ENCODE measurements at regions not wholly inside any gene's neighbourhood (a gene's known extent, or its start where the extent isn't known, plus 50 kb on each side); places are given as distances from the start of the nearest gene placed in this dataset.

DNA sequence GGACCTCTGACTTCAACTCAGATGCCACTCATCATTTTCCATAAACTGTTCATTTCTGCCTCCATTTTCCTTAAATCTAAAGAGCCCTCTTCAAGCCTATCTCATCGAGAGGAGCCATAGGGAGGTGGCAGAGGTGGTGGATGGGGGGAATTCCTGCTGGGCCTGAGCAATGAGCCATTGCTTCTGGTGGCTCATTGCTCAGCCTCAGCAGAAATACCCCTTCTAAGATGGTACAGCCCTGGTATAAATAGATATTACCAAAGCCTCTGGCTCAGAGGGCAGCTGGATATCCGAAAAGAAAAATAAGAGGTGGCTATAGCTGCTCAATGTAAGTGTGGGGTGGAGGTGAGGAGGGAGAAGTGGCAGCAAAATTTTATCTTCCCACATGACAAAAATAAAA lies 313.5 kb downstream of the CAAP1 start:
- Histone ChIP-seq H3K27ac (no peak overlapping the region), H3K9me3 (no peaks in the 10 kb centered on the region), H3K36me3 (no peaks in the 10 kb centered on the region), H3K27me3 (no peaks in the 10 kb centered on the region), H3K4me1 (no peaks in the 10 kb centered on the region), H3K4me3 (no peak overlapping the region)
- TF ChIP-seq POLR2A (IDR thresholded peaks at IDR 0.05): no peak
- TF ChIP-seq, protein P1, sequence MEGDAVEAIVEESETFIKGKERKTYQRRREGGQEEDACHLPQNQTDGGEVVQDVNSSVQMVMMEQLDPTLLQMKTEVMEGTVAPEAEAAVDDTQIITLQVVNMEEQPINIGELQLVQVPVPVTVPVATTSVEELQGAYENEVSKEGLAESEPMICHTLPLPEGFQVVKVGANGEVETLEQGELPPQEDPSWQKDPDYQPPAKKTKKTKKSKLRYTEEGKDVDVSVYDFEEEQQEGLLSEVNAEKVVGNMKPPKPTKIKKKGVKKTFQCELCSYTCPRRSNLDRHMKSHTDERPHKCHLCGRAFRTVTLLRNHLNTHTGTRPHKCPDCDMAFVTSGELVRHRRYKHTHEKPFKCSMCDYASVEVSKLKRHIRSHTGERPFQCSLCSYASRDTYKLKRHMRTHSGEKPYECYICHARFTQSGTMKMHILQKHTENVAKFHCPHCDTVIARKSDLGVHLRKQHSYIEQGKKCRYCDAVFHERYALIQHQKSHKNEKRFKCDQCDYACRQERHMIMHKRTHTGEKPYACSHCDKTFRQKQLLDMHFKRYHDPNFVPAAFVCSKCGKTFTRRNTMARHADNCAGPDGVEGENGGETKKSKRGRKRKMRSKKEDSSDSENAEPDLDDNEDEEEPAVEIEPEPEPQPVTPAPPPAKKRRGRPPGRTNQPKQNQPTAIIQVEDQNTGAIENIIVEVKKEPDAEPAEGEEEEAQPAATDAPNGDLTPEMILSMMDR (IDR thresholded peaks at IDR 0.05): no peak
- intact Hi-C loops (cut with DNase I): no loop called here
- 47 to 57% methylated on average over 2 of the region's 2 CpGs for WGBS, 2 donors
- DNase-seq: no peak

DNA sequence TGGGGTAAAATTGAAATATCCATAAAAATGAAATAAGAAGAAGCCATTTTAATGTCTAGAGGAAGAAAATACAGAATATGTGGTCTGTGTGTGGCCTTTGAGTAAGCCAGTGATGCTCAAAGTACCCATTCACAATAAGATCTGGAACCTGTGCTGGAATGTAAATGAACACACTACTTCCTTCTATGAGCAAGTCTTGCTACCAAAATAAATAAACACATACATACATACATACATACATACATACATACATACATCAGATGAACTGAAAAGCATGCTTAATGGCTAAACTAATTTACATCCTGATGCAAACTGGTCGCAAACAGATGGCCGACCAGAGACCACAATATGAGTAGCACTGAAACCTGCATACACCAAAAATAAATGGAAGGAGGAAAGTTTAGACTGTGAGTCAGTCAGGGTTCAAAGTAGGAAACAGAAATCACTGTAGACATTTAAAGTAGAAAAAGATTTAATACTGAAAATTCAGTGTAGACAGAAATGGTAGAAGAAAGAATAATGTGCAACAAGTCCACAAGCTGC lies 317.6 kb downstream of the CAAP1 start:
- TF ChIP-seq, protein P1 (IDR thresholded peaks at IDR 0.05): no peak
- TF ChIP-seq POLR2A (IDR thresholded peaks at IDR 0.05): no peak
- intact Hi-C loops (cut with DNase I): no loop called here
- no peak for DNase-seq
- Histone ChIP-seq H3K27ac (no peak overlapping the region), H3K4me3 (no peak overlapping the region), H3K4me1 (no peaks in the 10 kb centered on the region), H3K36me3 (no peaks in the 10 kb centered on the region), H3K27me3 (no peaks in the 10 kb centered on the region), H3K9me3 (no peaks in the 10 kb centered on the region)
- WGBS, 2 donors: 90 to 92% methylated on average over 2 of the region's 2 CpGs

DNA sequence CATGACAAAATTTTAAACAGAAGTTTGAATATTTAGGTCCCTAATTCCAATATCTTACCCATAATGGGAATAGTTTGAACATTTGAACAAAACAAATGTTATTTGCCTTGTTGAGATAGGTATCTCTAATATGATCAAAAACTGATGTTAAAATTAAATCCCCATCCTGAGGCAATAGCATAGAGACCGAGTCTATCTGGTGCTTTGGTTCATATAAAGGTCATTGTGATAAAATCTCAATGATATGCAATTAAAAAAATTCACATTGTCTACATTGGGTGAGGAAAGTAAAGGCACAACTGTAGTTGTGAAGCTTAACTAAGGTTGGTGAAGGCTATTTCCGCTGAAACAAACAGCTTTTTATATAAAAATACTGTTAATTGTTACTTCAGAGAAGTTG lies 318.3 kb downstream of the CAAP1 start:
- H3K36me3 ChIP-seq: no peaks in the 10 kb centered on the region
- 55 to 61% methylated on average over 2 of the region's 2 CpGs for WGBS, 2 donors

DNA sequence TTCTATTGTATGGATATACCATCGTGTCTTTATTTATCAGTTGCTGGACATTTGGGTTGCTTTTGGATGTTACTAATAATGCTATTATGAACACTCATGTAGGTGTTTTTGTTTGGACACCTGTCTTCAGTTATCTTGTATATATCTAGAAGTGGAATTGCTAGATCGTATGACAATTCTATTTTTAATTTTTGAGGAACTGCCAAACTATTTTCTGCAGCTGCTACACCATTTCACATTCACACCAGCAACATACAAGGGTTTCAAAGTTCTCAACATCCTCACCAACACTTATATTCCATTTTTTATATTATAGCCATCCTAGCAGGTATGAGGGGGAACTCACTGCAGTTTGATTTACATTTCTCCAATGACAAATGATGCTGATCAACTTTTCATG lies 324.6 kb downstream of the CAAP1 start:
- no peak for DNase-seq
- Histone ChIP-seq H3K27me3 (no peaks in the 10 kb centered on the region), H3K36me3 (no peaks in the 10 kb centered on the region), H3K9me3 (no peaks in the 10 kb centered on the region), H3K27ac (no peak overlapping the region), H3K4me3 (no peak overlapping the region), H3K4me1 (no peaks in the 10 kb centered on the region)
- intact Hi-C loops (cut with DNase I): no loop called here
- 62 to 63% methylated on average over 2 of the region's 2 CpGs for WGBS, 2 donors
- TF ChIP-seq, protein P1 (IDR thresholded peaks at IDR 0.05): no peak
- TF ChIP-seq POLR2A (IDR thresholded peaks at IDR 0.05): no peak

More for the DNA sequence above, 318.3 kb downstream of the CAAP1 start:
- H3K27me3 ChIP-seq: no peaks in the 10 kb centered on the region
- H3K27ac ChIP-seq: no peak overlapping the region
- intact Hi-C loops (cut with DNase I): no loop called here
- TF ChIP-seq, protein P1 (IDR thresholded peaks at IDR 0.05): no peak
- no peak for TF ChIP-seq POLR2A (IDR thresholded peaks at IDR 0.05)
- no peaks in the 10 kb centered on the region for H3K4me1 ChIP-seq
- no peak for DNase-seq
- H3K9me3 ChIP-seq: no peaks in the 10 kb centered on the region
- H3K4me3 ChIP-seq: no peak overlapping the region

DNA sequence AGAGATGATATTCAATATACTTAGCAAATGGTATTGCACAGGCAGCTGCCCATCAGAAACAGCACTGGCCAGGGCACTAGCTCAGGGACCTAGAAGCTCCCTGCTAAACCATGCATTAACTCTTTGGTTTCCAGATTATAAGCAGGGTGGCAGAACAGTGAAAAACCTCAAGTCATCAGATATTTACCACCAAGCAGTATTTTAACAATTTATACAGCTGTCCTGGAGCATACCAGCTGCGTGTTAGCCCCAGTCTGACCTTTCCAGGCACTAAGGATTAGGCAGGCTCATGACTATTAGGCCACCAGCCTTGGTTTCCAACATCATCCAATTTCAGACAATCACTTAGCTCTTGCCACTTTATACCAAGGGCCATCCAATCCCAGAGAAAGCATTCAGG lies 326.5 kb downstream of the CAAP1 start:
- 25 to 38% methylated on average over 1 of the region's 1 CpG for WGBS, 2 donors
- Histone ChIP-seq H3K9me3 (no peaks in the 10 kb centered on the region), H3K27me3 (no peaks in the 10 kb centered on the region), H3K4me1 (no peaks in the 10 kb centered on the region), H3K4me3 (no peak overlapping the region), H3K27ac (no peak overlapping the region), H3K36me3 (no peaks in the 10 kb centered on the region)
- intact Hi-C loops (cut with DNase I): no loop called here
- TF ChIP-seq, protein P1 (IDR thresholded peaks at IDR 0.05): no peak
- no peak for TF ChIP-seq POLR2A (IDR thresholded peaks at IDR 0.05)
- DNase-seq: no peak
